Heart left ventricle (tissue), 16 donors: ENCODE measurements at regions not wholly inside any gene's neighbourhood (a gene's known extent, or its start where the extent isn't known, plus 50 kb on each side); places are given as distances from the start of the nearest gene placed in this dataset.

Source experiments
- ATAC-seq, 4 donors: fragments of 200-7000 bp; cut with Tn5 transposase; one replicate each; pipeline ENCODE4 v1.9.1; 2020 to 2022; ENCODE audit warnings: moderate library complexity in 4 of 4, mild to moderate bottlenecking in 3 of 4, moderate number of reproducible peaks in 1 of 4
- DNase-seq, 5 donors: peaks; one replicate each; pipeline ENCODE4 v3.0.0-alpha.2; 2020
- H3K27ac ChIP-seq, 12 donors: fragments of 200-600 bp; sonication (generic) in 4 of 12; one replicate each; pipeline versions ENCODE4 v1.5.0 to v1.8.0; 2016 to 2022; ENCODE audit warnings: mild to moderate bottlenecking in 2 of 12
- H3K27me3 ChIP-seq, 9 donors: fragments of 200-600 bp; sonication (generic) in 2 of 9; one replicate each; pipeline versions ENCODE4 v1.5.1 to v1.8.0; 2016 to 2022; ENCODE audit warnings: mild to moderate bottlenecking in 3 of 9
- H3K36me3 ChIP-seq, 9 donors: fragments of 200-600 bp; sonication (generic) in 2 of 9; one replicate each; pipeline versions ENCODE4 v1.5.0 to v1.8.0; 2018 to 2022; ENCODE audit warnings: mild to moderate bottlenecking in 2 of 9
- H3K4me1 ChIP-seq, 12 donors: fragments of 200-600 bp; sonication (generic) in 4 of 12; one replicate each; pipeline versions ENCODE4 v1.5.0 to v1.8.0; 2016 to 2022; ENCODE audit warnings: mild to moderate bottlenecking in 3 of 12
- H3K4me3 ChIP-seq, 12 donors: fragments of 200-600 bp; sonication (generic) in 4 of 12; one replicate each; pipeline versions ENCODE4 v1.5.0 to v1.8.0; 2017 to 2022; ENCODE audit warnings: mild to moderate bottlenecking in 9 of 12, moderate library complexity in 4 of 12
- H3K9me3 ChIP-seq, 12 donors: fragments of 200-600 bp; sonication (generic) in 4 of 12; one replicate each; pipeline versions ENCODE4 v1.5.0 to v1.8.0; 2016 to 2022; ENCODE audit warnings: mild to moderate bottlenecking in 1 of 12
- CTCF ChIP-seq, 12 donors: fragments of 200-600 bp; sonication (generic) in 4 of 12; IDR thresholded peaks; one replicate each; pipeline versions ENCODE4 v1.5.0 to v1.8.0; 2018 to 2022; ENCODE audit warnings: antibody characterized with exemption in 12 of 12, mild to moderate bottlenecking in 5 of 12
- POLR2A ChIP-seq, 2 donors: fragments of 450-650 bp; IDR thresholded peaks; one replicate each; pipeline ENCODE4 v1.6.1; 2017; ENCODE audit warnings: antibody characterized with exemption in 2 of 2, mild to moderate bottlenecking in 2 of 2, moderate library complexity in 2 of 2
- WGBS, 4 donors: extraction: QIAGEN DNeasy Blood & Tissue Kit in 2 of 4; methylation state at CpG; one replicate each; pipeline versions ENCODE4 v1.1.5 to v1.1.7; 2013 to 2018; 5-methylcytosine and 5-hydroxymethylcytosine counted together
- intact Hi-C, 10 donors: fragments of 100-400 bp; cut with DNase I; formaldehyde crosslinking; loops; one replicate each; pipeline versions ENCODE4 v1.11.1 to v1.14.2; 2022
- donor health status: ischemic (EF 13 %, LVEDD 7.1; RV severe dilation, severe dysfunction).
- donor health status: healthy with polysubstance abuse.
- donor health status: DM: no; HTN: yes; CAD: no.
- donor health status: DM: no; HTN: no; CAD: no.
- donor health status: ischemic (EF 25% LVEDD 6.9; RV normal size, moderate dysfunction).
- donor health status: ischemic (EF 25% LVEDD 5.7; RV mildly dilated, moderate dysfunction).
- donor health status: healthy.
- donor health status: DM: yes; HTN: yes; CAD: no.
- donor health status: ischemic (EF 35%, LVEDD 5.7; RV mildly dilated, moderate dysfunction).
- donor health status: nonischemic (EF 11% LVEDD 7.7; RV severe dilation, severe dysfunction).
- donor health status: DM: yes; HTN: yes; CAD: no.
- donor health status: PGD.
- donor health status: ischemic (EF 29% LVEDD 5.4; RV normal size, mild dysfunction).
- donor health status: nonischemic (EF 23%, LVEDD 6.1; RV moderate dilation, normal function).

GRCh38 chr1:209505044-209505443, 78.5 kb upstream of the CAMK1G start:
- intact Hi-C loops, result no loop called here
- no peak for TF ChIP-seq CTCF (IDR thresholded peaks at IDR 0.05)
- TF ChIP-seq POLR2A (IDR thresholded peaks at IDR 0.05), result no peak
- H3K27ac ChIP-seq, result no peak overlapping the region
- 75 to 87% (median 82%) methylated on average over 1 of the region's 1 CpG for WGBS, 4 donors
- no peak for ATAC-seq
- peaks cover 0 to 7% (median 0%) of the 10 kb centered on the region in 9 donors for H3K27me3 ChIP-seq
- DNase-seq, result no peak
- no peaks in the 10 kb centered on the region for H3K4me1 ChIP-seq
- H3K9me3 ChIP-seq, result peaks cover 0 to 22% (median 11%) of the 10 kb centered on the region in 12 donors
- H3K4me3 ChIP-seq, result no peak overlapping the region
- no peaks in the 10 kb centered on the region for H3K36me3 ChIP-seq

- 60 to 70% (median 67%) methylated on average over 3 of the region's 3 CpGs for WGBS, 4 donors
- Histone ChIP-seq H3K36me3 (no peaks in the 10 kb centered on the region), H3K9me3 (peaks cover 0 to 13% (median 4%) of the 10 kb centered on the region in 12 donors), H3K4me3 (no peak overlapping the region), H3K27me3 (peaks cover 0 to 7% (median 0%) of the 10 kb centered on the region in 9 donors), H3K27ac (no peak overlapping the region), H3K4me1 (no peaks in the 10 kb centered on the region)
- DNase-seq (no peak), ATAC-seq (no peak)
- intact Hi-C loops, result no loop called here
- TF ChIP-seq POLR2A (IDR thresholded peaks at IDR 0.05), result no peak
- TF ChIP-seq CTCF (IDR thresholded peaks at IDR 0.05), result no peak
Measured at GRCh38 chr1:209506101-209506500, 77.4 kb upstream of the CAMK1G start.

GRCh38 chr1:209509039-209509438, 74.5 kb upstream of the CAMK1G start:
- TF ChIP-seq CTCF (IDR thresholded peaks at IDR 0.05) (no peak), POLR2A (IDR thresholded peaks at IDR 0.05) (no peak)
- intact Hi-C loops, result no loop called here
- 87 to 94% (median 92%) methylated on average over 5 of the region's 5 CpGs for WGBS, 4 donors
- no peaks in the 10 kb centered on the region for H3K4me1 ChIP-seq
- H3K9me3 ChIP-seq, result peaks cover 0 to 4% (median 0%) of the 10 kb centered on the region in 12 donors
- ATAC-seq (no peak), DNase-seq (no peak)
- H3K27me3 ChIP-seq, result peaks cover 0 to 7% (median 0%) of the 10 kb centered on the region in 9 donors
- no peak overlapping the region for H3K4me3 ChIP-seq
- H3K27ac ChIP-seq, result no peak overlapping the region
- no peaks in the 10 kb centered on the region for H3K36me3 ChIP-seq

GRCh38 chr1:209510063-209510462, 73.5 kb upstream of the CAMK1G start:
- TF ChIP-seq CTCF (IDR thresholded peaks at IDR 0.05) (no peak), POLR2A (IDR thresholded peaks at IDR 0.05) (no peak)
- DNase-seq (no peak), ATAC-seq (no peak)
- H3K36me3 ChIP-seq, result no peaks in the 10 kb centered on the region
- H3K4me1 ChIP-seq, result no peaks in the 10 kb centered on the region
- peaks cover 0 to 14% (median 0%) of the 10 kb centered on the region in 9 donors for H3K27me3 ChIP-seq
- WGBS, 4 donors, result 54 to 71% (median 67%) methylated on average over 4 of the region's 4 CpGs
- no peak overlapping the region for H3K4me3 ChIP-seq
- no peak overlapping the region for H3K27ac ChIP-seq
- intact Hi-C loops, result no loop called here
- peaks cover 0 to 4% (median 0%) of the 10 kb centered on the region in 12 donors for H3K9me3 ChIP-seq
